Breast epithelium (tissue), 4 donors: ENCODE measurements at regions not wholly inside any gene's neighbourhood (a gene's known extent, or its start where the extent isn't known, plus 50 kb on each side); places are given as distances from the start of the nearest gene placed in this dataset.

Experiments
- DNase-seq, 2 donors: peaks; one replicate each; pipeline ENCODE4 v3.0.0-alpha.2; 2019; ENCODE audit warnings: low spot score in 2 of 2
- H3K27ac ChIP-seq, 2 donors: fragments of 200-600 bp; sonication (generic) in 1 of 2; one replicate each; pipeline ENCODE4 v1.5.1; 2016 to 2019; ENCODE audit warnings: mild to moderate bottlenecking in 1 of 2
- H3K27me3 ChIP-seq, 2 donors: fragments of 200-600 bp; sonication (generic) in 1 of 2; one replicate each; pipeline versions ENCODE4 v1.5.1 to v1.6.0; 2017 to 2019; ENCODE audit warnings: control low read depth in 1 of 2, mild to moderate bottlenecking in 1 of 2
- H3K36me3 ChIP-seq: fragments of 200-600 bp; one replicate; pipeline ENCODE4 v1.5.1; 2019
- H3K4me1 ChIP-seq, 2 donors: fragments of 200-600 bp; sonication (generic); one replicate each; pipeline ENCODE4 v1.5.1; 2016 to 2019; ENCODE audit warnings: control low read depth in 1 of 2
- H3K4me3 ChIP-seq, 3 donors: fragments of 200-600 bp; sonication (generic); 1 replicate in 2 of 3; 2 replicates in 1 of 3; pipeline ENCODE4 v1.5.1; 2016 to 2019; ENCODE audit warnings: mild to moderate bottlenecking in 3 of 3, moderate library complexity in 2 of 3
- H3K9me3 ChIP-seq, 2 donors: fragments of 200-600 bp; sonication (generic) in 1 of 2; one replicate each; pipeline ENCODE4 v1.5.1; 2016 to 2019; ENCODE audit warnings: control low read depth in 1 of 2
- CTCF ChIP-seq, 3 donors: fragments of 450-650 bp; IDR thresholded peaks; one replicate each; pipeline ENCODE4 v1.5.1; 2016 to 2017; ENCODE audit warnings: antibody characterized with exemption in 3 of 3, mild to moderate bottlenecking in 3 of 3, moderate library complexity in 3 of 3
- POLR2A ChIP-seq: fragments of 450-650 bp; IDR thresholded peaks from one replicate; pipeline ENCODE4 v1.6.1; 2016; ENCODE audit warnings: antibody characterized with exemption, mild to moderate bottlenecking, moderate library complexity
- POLR2AphosphoS5 ChIP-seq, 3 donors: sonication (generic); formaldehyde crosslinking; IDR thresholded peaks; one replicate each; pipeline ENCODE4 v1.6.1; 2017; ENCODE audit warnings: antibody characterized with exemption in 3 of 3
- intact Hi-C: fragments of 100-400 bp; cut with DNase I; formaldehyde crosslinking; loops from one replicate; pipeline ENCODE4 v1.15.1; 2023; ENCODE audit warnings: low total_unique reads

GRCh38 chr20:40080041-40080652, 608.9 kb downstream of the MAFB start:
- intact Hi-C loops = no loop called here
- peak in 1 of 2 donors; percentile 50 for DNase-seq
- Histone ChIP-seq H3K27ac (no peak overlapping the region), H3K4me1 (no peaks in the 10 kb centered on the region), H3K9me3 (no peaks in the 10 kb centered on the region), H3K4me3 (no peak overlapping the region), H3K27me3 (no peaks in the 10 kb centered on the region), H3K36me3 (no peaks in the 10 kb centered on the region)
- TF ChIP-seq POLR2AphosphoS5 (IDR thresholded peaks at IDR 0.05) = no peak
- no peak for TF ChIP-seq CTCF (IDR thresholded peaks at IDR 0.05)
- TF ChIP-seq POLR2A = no peak

- no peaks in the 10 kb centered on the region for H3K36me3 ChIP-seq
- no peak for DNase-seq
- H3K27ac ChIP-seq = no peak overlapping the region
- no peaks in the 10 kb centered on the region for H3K9me3 ChIP-seq
- no peaks in the 10 kb centered on the region for H3K27me3 ChIP-seq
- H3K4me1 ChIP-seq = no peaks in the 10 kb centered on the region
- no peak for TF ChIP-seq POLR2AphosphoS5 (IDR thresholded peaks at IDR 0.05)
- no peak for TF ChIP-seq POLR2A
- TF ChIP-seq CTCF (IDR thresholded peaks at IDR 0.05) = no peak
- no peak overlapping the region for H3K4me3 ChIP-seq
- intact Hi-C loops = no loop called here
Measured at GRCh38 chr20:40073535-40074111, 615.4 kb downstream of the MAFB start.

- TF ChIP-seq POLR2A (no peak), CTCF (IDR thresholded peaks at IDR 0.05) (no peak), POLR2AphosphoS5 (IDR thresholded peaks at IDR 0.05) (no peak)
- H3K27me3 ChIP-seq = no peaks in the 10 kb centered on the region
- no peak overlapping the region for H3K27ac ChIP-seq
- H3K9me3 ChIP-seq = peaks cover 0 to 2% of the 10 kb centered on the region in 2 donors
- intact Hi-C loops = no loop called here
- no peak overlapping the region for H3K4me3 ChIP-seq
- no peaks in the 10 kb centered on the region for H3K4me1 ChIP-seq
- no peak for DNase-seq
- H3K36me3 ChIP-seq = no peaks in the 10 kb centered on the region
Measured at GRCh38 chr20:40072907-40073306, 616.1 kb downstream of the MAFB start.

GRCh38 chr20:40056171-40056570, 632.9 kb downstream of the MAFB start:
- no peaks in the 10 kb centered on the region for H3K27me3 ChIP-seq
- TF ChIP-seq POLR2A = no peak
- no peak for TF ChIP-seq CTCF (IDR thresholded peaks at IDR 0.05)
- TF ChIP-seq POLR2AphosphoS5 (IDR thresholded peaks at IDR 0.05) = no peak
- no peaks in the 10 kb centered on the region for H3K36me3 ChIP-seq
- H3K9me3 ChIP-seq = peaks cover 8 to 11% of the 10 kb centered on the region in 2 donors
- no peak overlapping the region for H3K27ac ChIP-seq
- intact Hi-C loops = no loop called here
- H3K4me3 ChIP-seq = no peak overlapping the region
- DNase-seq = no peak
- no peaks in the 10 kb centered on the region for H3K4me1 ChIP-seq

- DNase-seq = no peak
- Histone ChIP-seq H3K27me3 (no peaks in the 10 kb centered on the region), H3K4me1 (no peaks in the 10 kb centered on the region), H3K9me3 (peaks cover 4 to 6% of the 10 kb centered on the region in 2 donors), H3K27ac (no peak overlapping the region), H3K36me3 (no peaks in the 10 kb centered on the region), H3K4me3 (no peak overlapping the region)
- intact Hi-C loops = no loop called here
- TF ChIP-seq CTCF (IDR thresholded peaks at IDR 0.05) (no peak), POLR2AphosphoS5 (IDR thresholded peaks at IDR 0.05) (no peak), POLR2A (no peak)
Measured at GRCh38 chr20:40055711-40056110, 633.3 kb downstream of the MAFB start.
